ENCODE measurements at regions not wholly inside any gene's neighbourhood (a gene's known extent, or its start where the extent isn't known, plus 50 kb on each side); places are given as distances from the start of the nearest gene placed in this dataset.

DNA sequence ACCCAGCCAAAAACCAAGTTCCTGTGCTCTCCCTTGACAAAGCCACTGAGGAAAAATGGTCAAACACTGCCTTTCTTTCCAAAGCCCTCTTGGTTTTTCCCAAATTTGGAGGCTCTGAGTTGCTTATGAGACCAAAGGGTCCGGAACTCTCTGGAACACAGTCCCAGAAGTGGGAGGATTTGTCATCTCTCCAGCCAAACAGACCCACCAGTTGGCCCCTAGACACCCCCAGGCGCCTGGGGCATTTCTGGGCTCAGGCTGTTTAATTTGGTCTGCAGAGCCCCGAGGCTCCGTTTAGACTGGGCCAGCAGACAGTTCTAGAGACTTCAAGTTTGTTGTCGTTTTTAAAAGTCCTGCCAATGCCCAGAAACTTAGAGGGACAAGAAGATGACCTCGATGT is 239.1 kb downstream of the SEC14L1 start:
- TF ChIP-seq, protein P1, sequence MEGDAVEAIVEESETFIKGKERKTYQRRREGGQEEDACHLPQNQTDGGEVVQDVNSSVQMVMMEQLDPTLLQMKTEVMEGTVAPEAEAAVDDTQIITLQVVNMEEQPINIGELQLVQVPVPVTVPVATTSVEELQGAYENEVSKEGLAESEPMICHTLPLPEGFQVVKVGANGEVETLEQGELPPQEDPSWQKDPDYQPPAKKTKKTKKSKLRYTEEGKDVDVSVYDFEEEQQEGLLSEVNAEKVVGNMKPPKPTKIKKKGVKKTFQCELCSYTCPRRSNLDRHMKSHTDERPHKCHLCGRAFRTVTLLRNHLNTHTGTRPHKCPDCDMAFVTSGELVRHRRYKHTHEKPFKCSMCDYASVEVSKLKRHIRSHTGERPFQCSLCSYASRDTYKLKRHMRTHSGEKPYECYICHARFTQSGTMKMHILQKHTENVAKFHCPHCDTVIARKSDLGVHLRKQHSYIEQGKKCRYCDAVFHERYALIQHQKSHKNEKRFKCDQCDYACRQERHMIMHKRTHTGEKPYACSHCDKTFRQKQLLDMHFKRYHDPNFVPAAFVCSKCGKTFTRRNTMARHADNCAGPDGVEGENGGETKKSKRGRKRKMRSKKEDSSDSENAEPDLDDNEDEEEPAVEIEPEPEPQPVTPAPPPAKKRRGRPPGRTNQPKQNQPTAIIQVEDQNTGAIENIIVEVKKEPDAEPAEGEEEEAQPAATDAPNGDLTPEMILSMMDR (conservative IDR thresholded peaks at IDR 0.05) = no peak
- TF ChIP-seq EZH2 (IDR thresholded peaks at IDR 0.05; ENCODE audit: low read depth) = no peak
